IMR-90 (cell line): ENCODE measurements at regions not wholly inside any gene's neighbourhood (a gene's known extent, or its start where the extent isn't known, plus 50 kb on each side); places are given as distances from the start of the nearest gene placed in this dataset.

Experiments used
- ATAC-seq: fragments of 200-7000 bp; cut with Tn5 transposase; 2 replicates; pipeline ENCODE4 v1.9.1; 2020; ENCODE audit warnings: low read depth, mild to moderate bottlenecking, moderate library complexity
- BruUV-seq: library from RNA; stranded (reverse); fragments of 400-500 nt; replicated peaks from 2 replicates; lab custom pipeline; 2021; lab: Mats Ljungman, UMichigan
- CTCF ChIA-PET: fragments of 300-600 bp; formaldehyde crosslinking; extraction: SDS; loops from one replicate; lab custom pipeline; 2021; ENCODE audit warnings: antibody characterized with exemption; lab: Yijun Ruan, JAX
- POLR2A ChIA-PET: fragments of 300-600 bp; sonication (Branson Sonifier 250); formaldehyde crosslinking; loops from one replicate; lab custom pipeline; 2022; ENCODE audit warnings: antibody characterized with exemption; ENCODE audit not compliant: unreplicated experiment; lab: Charles Lee
- DNase-seq: peaks from one replicate; pipeline ENCODE4 v3.0.0; 2013
- H2AFZ ChIP-seq: replicated peaks from 2 replicates; pipeline ENCODE3; 2013; ENCODE audit warnings: low read length, mild to moderate bottlenecking; ENCODE audit not compliant: poor library complexity
- H2AK5ac ChIP-seq: 2 replicates; pipeline ENCODE4 v1.6.1; 2013; ENCODE audit warnings: low read depth, low read length, inconsistent platforms
- H2AK9ac ChIP-seq: replicated peaks from 2 replicates; pipeline ENCODE3; 2013; ENCODE audit warnings: mild to moderate bottlenecking, low read depth, low read length, moderate library complexity; ENCODE audit not compliant: poor library complexity
- H2BK120ac ChIP-seq: 2 replicates; pipeline ENCODE4 v1.6.1; 2013; ENCODE audit warnings: low read depth, low read length, inconsistent platforms
- H2BK15ac ChIP-seq: 3 replicates; pipeline ENCODE4 v1.6.1; 2013; ENCODE audit warnings: low read depth, low read length, inconsistent platforms
- H2BK20ac ChIP-seq: 2 replicates; pipeline ENCODE4 v1.6.1; 2013; ENCODE audit warnings: low read depth, mild to moderate bottlenecking, inconsistent platforms, low read length, moderate library complexity
- H2BK5ac ChIP-seq: 2 replicates; pipeline ENCODE4 v1.6.1; 2013; ENCODE audit warnings: mild to moderate bottlenecking, low read depth, low read length, inconsistent platforms; ENCODE audit not compliant: poor library complexity, severe bottlenecking
- H3K14ac ChIP-seq: replicated peaks from 2 replicates; pipeline ENCODE4 v1.6.1; 2013; ENCODE audit warnings: low read depth, low read length, inconsistent platforms
- H3K18ac ChIP-seq: 2 replicates; pipeline ENCODE4 v1.6.1; 2013; ENCODE audit warnings: low read depth, low read length, control low read depth
- H3K23ac ChIP-seq: 2 replicates; pipeline ENCODE4 v1.6.1; 2013; ENCODE audit warnings: low read depth, low read length, inconsistent platforms
- H3K27ac ChIP-seq: 2 replicates; pipeline ENCODE4 v1.5.1; 2013; ENCODE audit warnings: mild to moderate bottlenecking, control low read depth, low read length; ENCODE audit not compliant: insufficient read depth
- H3K27me3 ChIP-seq: 2 replicates; pipeline ENCODE4 v1.6.1; 2013; ENCODE audit warnings: low read length; ENCODE audit not compliant: control insufficient read depth, insufficient read depth
- H3K36me3 ChIP-seq: 2 replicates; pipeline ENCODE4 v1.6.1; 2013; ENCODE audit warnings: low read length, mixed read lengths; ENCODE audit not compliant: control insufficient read depth, insufficient read depth
- H3K4ac ChIP-seq: 2 replicates; pipeline ENCODE4 v1.6.1; 2013; ENCODE audit warnings: low read depth, low read length, inconsistent platforms
- H3K4me1 ChIP-seq: 2 replicates; pipeline ENCODE4 v1.6.1; 2013; ENCODE audit warnings: low read length, mixed read lengths; ENCODE audit not compliant: control insufficient read depth, insufficient read depth
- H3K4me2 ChIP-seq: 2 replicates; pipeline ENCODE4 v1.6.1; 2013; ENCODE audit warnings: low read depth, mild to moderate bottlenecking, control low read depth, low read length, moderate library complexity
- H3K4me3 ChIP-seq: 2 replicates; pipeline ENCODE4 v1.5.1; 2013; ENCODE audit warnings: low read depth, mild to moderate bottlenecking, control low read depth, low read length, moderate library complexity; ENCODE audit not compliant: insufficient read depth
- H3K56ac ChIP-seq: 2 replicates; pipeline ENCODE4 v1.6.1; 2013; ENCODE audit warnings: low read length, inconsistent platforms; ENCODE audit not compliant: insufficient read depth; ENCODE audit errors: extremely low read depth
- H3K79me1 ChIP-seq, 2 experiments: 2 replicates each; pipeline ENCODE4 v1.6.1; 2013; ENCODE audit warnings: low read length in 2 of 2, inconsistent platforms in 1 of 2, low read depth in 1 of 2
- H3K9ac ChIP-seq: 2 replicates; pipeline ENCODE4 v1.6.1; 2013; ENCODE audit warnings: low read depth, low read length, control low read depth
- H3K9me1 ChIP-seq: 2 replicates; pipeline ENCODE4 v1.6.1; 2013; ENCODE audit warnings: low read length, inconsistent platforms; ENCODE audit not compliant: insufficient read depth
- H3K9me3 ChIP-seq: 2 replicates; pipeline ENCODE4 v1.6.1; 2013; ENCODE audit warnings: low read length; ENCODE audit not compliant: control insufficient read depth, insufficient read depth
- H4K20me1 ChIP-seq: 2 replicates; pipeline ENCODE4 v1.6.1; 2013; ENCODE audit warnings: low read length, inconsistent platforms; ENCODE audit not compliant: insufficient read depth
- H4K5ac ChIP-seq: 2 replicates; pipeline ENCODE4 v1.6.1; 2013; ENCODE audit warnings: mild to moderate bottlenecking, low read depth, low read length, control low read depth
- H4K8ac ChIP-seq, 2 experiments: 2 replicates each; pipeline ENCODE4 v1.6.1; 2013; ENCODE audit warnings: low read depth in 2 of 2, low read length in 2 of 2, control low read depth in 1 of 2, inconsistent platforms in 1 of 2
- H4K91ac ChIP-seq: 2 replicates; pipeline ENCODE4 v1.6.1; 2013; ENCODE audit warnings: low read depth, low read length, inconsistent platforms; ENCODE audit not compliant: insufficient read depth
- CEBPB ChIP-seq: IDR thresholded peaks from 2 replicates; pipeline ENCODE4 v1.6.1; 2012; ENCODE audit warnings: low read depth, low read length, improper control_type of control experiment
- CHD1 ChIP-seq: IDR thresholded peaks from 2 replicates; pipeline ENCODE4 v1.6.1; 2012; ENCODE audit warnings: low read depth, low read length, improper control_type of control experiment
- WGBS, 2 experiments: methylation state at CpG; one replicate each; pipeline versions ENCODE4 v1.1.5 to v1.1.7; 2013; ENCODE audit warnings: missing lambda C conversion rate in 2 of 2; ENCODE audit not compliant: insufficient read length in 1 of 2; ENCODE audit errors: extremely low coverage in 2 of 2; 5-methylcytosine and 5-hydroxymethylcytosine counted together
- dilution Hi-C: fragments of 300-500 bp; cut with HindIII; formaldehyde crosslinking; loops from one replicate; pipeline ENCODE4 v1.14.3; 2018; ENCODE audit warnings: low sequenced_read_pairs; ENCODE audit not compliant: unreplicated experiment
- in situ Hi-C: fragments of 300-500 bp; cut with MboI; formaldehyde crosslinking; loops from 3 replicates; pipeline ENCODE4 v1.14.3; 2019; ENCODE audit warnings: low sequenced_read_pairs, inconsistent platforms, mixed read lengths
- intact Hi-C: fragments of 100-400 bp; cut with micrococcal nuclease; formaldehyde crosslinking; loops from 2 replicates; pipeline ENCODE4 v1.10.0; 2022

DNA sequence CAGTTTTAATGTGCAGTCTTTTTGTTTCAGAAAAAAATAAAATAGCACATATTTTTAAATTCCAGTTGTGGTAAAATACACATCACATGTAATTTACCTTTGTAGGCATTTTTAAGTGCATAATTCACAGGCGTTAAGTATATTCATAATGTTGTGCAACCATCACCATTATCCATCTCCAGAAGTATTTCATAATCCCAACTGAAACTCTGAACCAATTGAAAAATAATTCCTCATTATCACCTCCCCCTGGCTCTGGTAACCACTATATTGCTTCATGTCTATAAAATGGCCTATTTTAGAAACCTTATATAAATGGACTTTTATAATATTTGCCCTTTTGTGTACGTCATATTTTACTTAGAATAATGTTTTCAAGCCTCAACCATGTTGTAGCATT lies 756.5 kb upstream of the KLHL1 start:
- Histone ChIP-seq H3K4me1 (no peaks in the 10 kb centered on the region), H3K36me3 (no peaks in the 10 kb centered on the region), H2AFZ (no peak overlapping the region), H3K56ac (no peak overlapping the region), H3K14ac (no peak overlapping the region), H4K5ac (no peak overlapping the region), H3K18ac (no peak overlapping the region), H2BK20ac (no peak overlapping the region), H3K4ac (no peak overlapping the region), H3K9me3 (peaks cover 3% of the 10 kb centered on the region; the same call in 1 of the 2 replicates), H3K4me3 (no peak overlapping the region), H2AK9ac (no peak overlapping the region), H4K8ac (no peak overlapping the region), H4K91ac (no peak overlapping the region), H2BK15ac (no peak overlapping the region), H3K9ac (no peak overlapping the region), H2BK5ac (no peak overlapping the region), H2BK120ac (no peak overlapping the region), H3K9me1 (no peaks in the 10 kb centered on the region), H3K4me2 (no peak overlapping the region), H3K27ac (no peak overlapping the region), H4K20me1 (no peaks in the 10 kb centered on the region), H2AK5ac (no peak overlapping the region), H3K79me1 (no peaks in the 10 kb centered on the region), H3K23ac (no peak overlapping the region), H3K27me3 (no peaks in the 10 kb centered on the region)
- DNase-seq = no peak
- ATAC-seq = no peak
- in situ Hi-C loops (no loop called here), dilution Hi-C loops (no loop called here), intact Hi-C loops (no loop called here)
- no CpG with 5 or more reads among the region's 2 CpGs for WGBS, 2 experiments
- TF ChIP-seq CHD1 = no peak
- peak; percentile 14; the same call in 1 of the 2 replicates for TF ChIP-seq CEBPB
- POLR2A ChIA-PET = no interaction called here
- CTCF ChIA-PET = no interaction called here
- no TSS peak for BruUV-seq
